ENCODE measurements at regions not wholly inside any gene's neighbourhood (a gene's known extent, or its start where the extent isn't known, plus 50 kb on each side); places are given as distances from the start of the nearest gene placed in this dataset.
"Not testable (repeated sequence)": the region's sequence is repeated elsewhere in the genome, so short reads cannot be mapped to it uniquely, and the experiment has no call there.

- H3K27ac ChIP-seq (ENCODE audit: low read depth, low read length), result no peak overlapping the region
- no peak for ATAC-seq
- ChIA-PET POLR2A (no interaction called here), CTCF (no interaction called here), RAD21 (ENCODE audit: low non-redundant PET in 1 of 2, low total read pairs in 2 of 2, uncharacterized antibody in 2 of 2, unreplicated experiment in 2 of 2) (no interaction called here)
- no peak for DNase-seq (ENCODE audit: low read depth, low spot score)
- no peaks in the 10 kb centered on the region; a peak in 1 of 4 replicates for H3K9me3 ChIP-seq (ENCODE audit: control insufficient read depth in 1 of 2, insufficient read depth in 1 of 2, low read depth in 1 of 2, low read length in 2 of 2)
- no peaks in the 10 kb centered on the region for H3K9me2 ChIP-seq (ENCODE audit: insufficient read depth)
- BruUV-seq (replicated peaks), result no TSS peak
- TF ChIP-seq POLR2AphosphoS5 (IDR thresholded peaks at IDR 0.05; ENCODE audit: low read depth, low read length), result no peak
- no peak overlapping the region for H2AFZ ChIP-seq (ENCODE audit: low read depth, low read length, poor library complexity, severe bottlenecking)
- no peaks in the 10 kb centered on the region for H3K4me1 ChIP-seq (ENCODE audit: control insufficient read depth in 1 of 2, insufficient read depth in 2 of 2, low read length in 2 of 2)
- H3K27me3 ChIP-seq (ENCODE audit: insufficient read depth, low read length), result peaks cover 4% of the 10 kb centered on the region
- no peak overlapping the region for H3K4me2 ChIP-seq (ENCODE audit: low read length)
- no peaks in the 10 kb centered on the region for H4K20me1 ChIP-seq (ENCODE audit: insufficient read depth)
- H3K9ac ChIP-seq (ENCODE audit: low read length), result no peak overlapping the region
- intact Hi-C loops (cut with micrococcal nuclease), result no loop called here
- H3K36me3 ChIP-seq (ENCODE audit: control insufficient read depth in 1 of 2, insufficient read depth in 2 of 2, low read length in 2 of 2), result no peaks in the 10 kb centered on the region
- H3K79me2 ChIP-seq (ENCODE audit: insufficient read depth, low read length), result no peaks in the 10 kb centered on the region
- no peak overlapping the region for H3K4me3 ChIP-seq (replicated peaks in 1 of 2; ENCODE audit: low read depth in 1 of 2, low read length in 2 of 2)
Observed at GRCh38 chr6:115835314-115835713, 225.4 kb downstream of the FRK start.

- intact Hi-C loops (cut with micrococcal nuclease); H3K36me3 ChIP-seq (ENCODE audit: control insufficient read depth in 1 of 2, insufficient read depth in 2 of 2, low read length in 2 of 2); H3K9me3 ChIP-seq (ENCODE audit: control insufficient read depth in 1 of 2, insufficient read depth in 1 of 2, low read depth in 1 of 2, low read length in 2 of 2); H3K4me2 ChIP-seq (ENCODE audit: low read length); H3K9me2 ChIP-seq (ENCODE audit: insufficient read depth); CTCF ChIA-PET; H3K4me1 ChIP-seq (ENCODE audit: control insufficient read depth in 1 of 2, insufficient read depth in 2 of 2, low read length in 2 of 2); RAD21 ChIA-PET (ENCODE audit: low non-redundant PET in 1 of 2, low total read pairs in 2 of 2, uncharacterized antibody in 2 of 2, unreplicated experiment in 2 of 2); H3K9ac ChIP-seq (ENCODE audit: low read length); H3K4me3 ChIP-seq (replicated peaks in 1 of 2; ENCODE audit: low read depth in 1 of 2, low read length in 2 of 2); H3K79me2 ChIP-seq (ENCODE audit: insufficient read depth, low read length); H4K20me1 ChIP-seq (ENCODE audit: insufficient read depth); BruUV-seq (replicated peaks); ATAC-seq; H3K27ac ChIP-seq (ENCODE audit: low read depth, low read length); DNase-seq (ENCODE audit: low read depth, low spot score); POLR2A ChIA-PET; H3K27me3 ChIP-seq (ENCODE audit: insufficient read depth, low read length); H2AFZ ChIP-seq (ENCODE audit: low read depth, low read length, poor library complexity, severe bottlenecking): not testable (repeated sequence)
Observed at GRCh38 chr6:115834542-115834941, 226.1 kb downstream of the FRK start.

- Histone ChIP-seq H2AFZ (ENCODE audit: low read depth, low read length, poor library complexity, severe bottlenecking) (no peak overlapping the region), H3K9me2 (ENCODE audit: insufficient read depth) (no peaks in the 10 kb centered on the region), H3K4me2 (ENCODE audit: low read length) (no peak overlapping the region), H3K36me3 (ENCODE audit: control insufficient read depth in 1 of 2, insufficient read depth in 2 of 2, low read length in 2 of 2) (no peaks in the 10 kb centered on the region), H3K4me3 (replicated peaks in 1 of 2; ENCODE audit: low read depth in 1 of 2, low read length in 2 of 2) (no peak overlapping the region), H3K79me2 (ENCODE audit: insufficient read depth, low read length) (no peaks in the 10 kb centered on the region), H4K20me1 (ENCODE audit: insufficient read depth) (no peaks in the 10 kb centered on the region), H3K27me3 (ENCODE audit: insufficient read depth, low read length) (peaks cover 4% of the 10 kb centered on the region), H3K9ac (ENCODE audit: low read length) (no peak overlapping the region), H3K9me3 (ENCODE audit: control insufficient read depth in 1 of 2, insufficient read depth in 1 of 2, low read depth in 1 of 2, low read length in 2 of 2) (no peaks in the 10 kb centered on the region), H3K27ac (ENCODE audit: low read depth, low read length) (no peak overlapping the region), H3K4me1 (ENCODE audit: control insufficient read depth in 1 of 2, insufficient read depth in 2 of 2, low read length in 2 of 2) (no peaks in the 10 kb centered on the region)
- ATAC-seq, result no peak
- ChIA-PET POLR2A (no interaction called here), CTCF (no interaction called here), RAD21 (ENCODE audit: low non-redundant PET in 1 of 2, low total read pairs in 2 of 2, uncharacterized antibody in 2 of 2, unreplicated experiment in 2 of 2) (no interaction called here)
- intact Hi-C loops (cut with micrococcal nuclease), result no loop called here
- BruUV-seq (replicated peaks), result no TSS peak
- DNase-seq (ENCODE audit: low read depth, low spot score), result no peak
- no peak for TF ChIP-seq EGR1 (IDR thresholded peaks at IDR 0.05; ENCODE audit: low read depth)
- TF ChIP-seq ZFX (IDR thresholded peaks at IDR 0.05), result no peak
- TF ChIP-seq POLR2A (IDR thresholded peaks at IDR 0.05; ENCODE audit: borderline replicate concordance, extremely low read depth, insufficient read depth, insufficient read length), result no peak
- TF ChIP-seq POLR2AphosphoS5 (IDR thresholded peaks at IDR 0.05; ENCODE audit: low read depth, low read length), result no peak
- no peak for TF ChIP-seq ELF1 (IDR thresholded peaks at IDR 0.05; ENCODE audit: borderline replicate concordance, low read depth)
- no peak for TF ChIP-seq RAD21 (IDR thresholded peaks at IDR 0.05; ENCODE audit: low read depth)
- no peak for TF ChIP-seq ZNF274 (IDR thresholded peaks at IDR 0.05; ENCODE audit: low read depth, low read length)
- no peak for TF ChIP-seq SRF (IDR thresholded peaks at IDR 0.05; ENCODE audit: low read depth)
- no peak for TF ChIP-seq CBX3 (IDR thresholded peaks at IDR 0.05; ENCODE audit: low read depth)
- no peak for TF ChIP-seq SIN3A (IDR thresholded peaks at IDR 0.05; ENCODE audit: low read depth)
- TF ChIP-seq YY1 (IDR thresholded peaks at IDR 0.05; ENCODE audit: extremely low read depth, insufficient replicate concordance, low read depth, low read length), result no peak
- TF ChIP-seq JUND (IDR thresholded peaks at IDR 0.05), result no peak
- TF ChIP-seq CTCF (IDR thresholded peaks at IDR 0.05 in 2 of 3, conservative IDR thresholded peaks at IDR 0.05 in 1 of 3; ENCODE audit: borderline replicate concordance in 1 of 3, insufficient read depth in 1 of 3, low read depth in 2 of 3, low read length in 2 of 3), result no peak
Observed at GRCh38 chr6:115832786-115833185, 227.9 kb downstream of the FRK start.
